MCF 10A (cell line): ENCODE measurements at regions not wholly inside any gene's neighbourhood (a gene's known extent, or its start where the extent isn't known, plus 50 kb on each side); places are given as distances from the start of the nearest gene placed in this dataset.

Experiments
- BruUV-seq: library from RNA; stranded (reverse); fragments of 400-500 nt; replicated peaks from 2 replicates; lab custom pipeline; 2021; lab: Mats Ljungman, UMichigan
- CTCF ChIA-PET: fragments of 300-600 bp; sonication (Branson Sonifier 250); formaldehyde crosslinking; extraction: SDS; loops from one replicate; lab custom pipeline; 2021; ENCODE audit warnings: antibody characterized with exemption, inconsistent platforms; lab: Yijun Ruan, JAX
- POLR2A ChIA-PET: fragments of 300-600, 350-650 bp; sonication (Branson Sonifier 250); formaldehyde crosslinking; extraction: SDS; loops from one replicate; lab custom pipeline; 2020; ENCODE audit warnings: antibody characterized with exemption, inconsistent platforms; lab: Yijun Ruan, JAX
- DNase-seq: peaks from one replicate; pipeline ENCODE4 v3.0.0-alpha.2; 2018; ENCODE audit not compliant: unreplicated experiment
- H3K27ac Mint-ChIP-seq: one replicate; pipeline ENCODE4 v1.8.0; 2022; ENCODE audit warnings: mild to moderate bottlenecking, low read depth, mixed read lengths; ENCODE audit not compliant: unreplicated experiment
- H3K27me3 Mint-ChIP-seq: one replicate; pipeline ENCODE4 v1.8.0; 2022; ENCODE audit warnings: mixed read lengths; ENCODE audit not compliant: insufficient read depth, unreplicated experiment
- H3K36me3 Mint-ChIP-seq: one replicate; pipeline ENCODE4 v1.8.0; 2022; ENCODE audit warnings: mild to moderate bottlenecking, moderate library complexity, mixed read lengths; ENCODE audit not compliant: insufficient read depth, unreplicated experiment
- H3K4me1 Mint-ChIP-seq: one replicate; pipeline ENCODE4 v1.8.0; 2022; ENCODE audit warnings: mixed read lengths; ENCODE audit not compliant: insufficient read depth, unreplicated experiment
- H3K4me3 Mint-ChIP-seq: one replicate; pipeline ENCODE4 v1.8.0; 2022; ENCODE audit warnings: mild to moderate bottlenecking, moderate library complexity, mixed read lengths; ENCODE audit not compliant: unreplicated experiment
- H3K9me3 Mint-ChIP-seq: one replicate; pipeline ENCODE4 v1.8.0; 2022; ENCODE audit warnings: mixed read lengths; ENCODE audit not compliant: unreplicated experiment
- CTCF ChIP-seq: fragments of 200-600 bp; IDR thresholded peaks from one replicate; pipeline ENCODE4 v1.8.0; 2022; ENCODE audit warnings: antibody characterized with exemption, mild to moderate bottlenecking; ENCODE audit not compliant: unreplicated experiment
- intact Hi-C: fragments of 100-400 bp; cut with micrococcal nuclease; formaldehyde crosslinking; loops from 2 replicates; pipeline ENCODE4 v1.14.1; 2022

GRCh38 chr4:107548211-107548905 lies 171.7 kb downstream of the PAPSS1 start:
- no TSS peak for BruUV-seq
- ChIA-PET POLR2A (interaction anchor here (0.7 kb wide), 1 partner anchor 172 kb away, joined by 3 read pairs; no protein-coding TSS in a partner anchor), CTCF (interaction anchor here (0.5 to 1.2 kb wide), 3 partner anchors 12 to 36 kb away, joined by 3 read pairs; no protein-coding TSS in a partner anchor)
- intact Hi-C loops: no loop called here
- TF ChIP-seq CTCF: no peak
- Mint-ChIP-seq H3K36me3 (no peaks in the 10 kb centered on the region), H3K9me3 (no peaks in the 10 kb centered on the region), H3K27me3 (no peaks in the 10 kb centered on the region), H3K4me1 (peaks cover 5% of the 10 kb centered on the region), H3K4me3 (no peak overlapping the region), H3K27ac (no peak overlapping the region)
- no peak for DNase-seq

GRCh38 chr4:107546638-107547037 lies 173.4 kb downstream of the PAPSS1 start:
- no peak overlapping the region for H3K27ac Mint-ChIP-seq
- intact Hi-C loops: no loop called here
- BruUV-seq: no TSS peak
- no peak overlapping the region for H3K4me3 Mint-ChIP-seq
- no peak for TF ChIP-seq CTCF
- DNase-seq: peak; percentile 74
- H3K27me3 Mint-ChIP-seq: no peaks in the 10 kb centered on the region
- H3K4me1 Mint-ChIP-seq: peaks cover 5% of the 10 kb centered on the region
- no peaks in the 10 kb centered on the region for H3K36me3 Mint-ChIP-seq
- POLR2A ChIA-PET: interaction anchor here (0.6 to 0.7 kb wide), 3 partner anchors 167 to 317 kb away, joined by 3 read pairs; partner anchors contain the start of gene PAPSS1
- no peaks in the 10 kb centered on the region for H3K9me3 Mint-ChIP-seq
- CTCF ChIA-PET: interaction anchor here (0.6 to 0.7 kb wide), 5 partner anchors 71 to 452 kb away, joined by 4 to 5 read pairs (median 4); no protein-coding TSS in a partner anchor

- intact Hi-C loops: no loop called here
- DNase-seq: no peak
- no TSS peak for BruUV-seq
- peaks cover under 1% of the 10 kb centered on the region for H3K4me1 Mint-ChIP-seq
- H3K27me3 Mint-ChIP-seq: no peaks in the 10 kb centered on the region
- ChIA-PET POLR2A (interaction anchor here (0.7 kb wide), 1 partner anchor 1097 kb away, joined by 3 read pairs; no protein-coding TSS in a partner anchor), CTCF (interaction anchor here (1.1 kb wide), 1 partner anchor 179 kb away, joined by 3 read pairs; no protein-coding TSS in a partner anchor)
- no peak overlapping the region for H3K27ac Mint-ChIP-seq
- no peak for TF ChIP-seq CTCF
- H3K4me3 Mint-ChIP-seq: no peak overlapping the region
- no peaks in the 10 kb centered on the region for H3K36me3 Mint-ChIP-seq
- H3K9me3 Mint-ChIP-seq: no peaks in the 10 kb centered on the region
Observed at GRCh38 chr4:107541511-107541910, 178.5 kb downstream of the PAPSS1 start.

GRCh38 chr4:107531927-107532326 lies 188.1 kb downstream of the PAPSS1 start:
- no peaks in the 10 kb centered on the region for H3K27me3 Mint-ChIP-seq
- ChIA-PET CTCF (interaction anchor here (0.5 to 0.6 kb wide), 2 partner anchors 292 to 834 kb away, joined by 3 read pairs; no protein-coding TSS in a partner anchor), POLR2A (no interaction called here)
- no TSS peak for BruUV-seq
- no peak overlapping the region for H3K27ac Mint-ChIP-seq
- H3K4me3 Mint-ChIP-seq: no peak overlapping the region
- H3K4me1 Mint-ChIP-seq: no peaks in the 10 kb centered on the region
- no peaks in the 10 kb centered on the region for H3K36me3 Mint-ChIP-seq
- intact Hi-C loops: no loop called here
- DNase-seq: no peak
- TF ChIP-seq CTCF: no peak
- H3K9me3 Mint-ChIP-seq: no peaks in the 10 kb centered on the region
